ENCODE measurements at regions not wholly inside any gene's neighbourhood (a gene's known extent, or its start where the extent isn't known, plus 50 kb on each side); places are given as distances from the start of the nearest gene placed in this dataset.

DNA sequence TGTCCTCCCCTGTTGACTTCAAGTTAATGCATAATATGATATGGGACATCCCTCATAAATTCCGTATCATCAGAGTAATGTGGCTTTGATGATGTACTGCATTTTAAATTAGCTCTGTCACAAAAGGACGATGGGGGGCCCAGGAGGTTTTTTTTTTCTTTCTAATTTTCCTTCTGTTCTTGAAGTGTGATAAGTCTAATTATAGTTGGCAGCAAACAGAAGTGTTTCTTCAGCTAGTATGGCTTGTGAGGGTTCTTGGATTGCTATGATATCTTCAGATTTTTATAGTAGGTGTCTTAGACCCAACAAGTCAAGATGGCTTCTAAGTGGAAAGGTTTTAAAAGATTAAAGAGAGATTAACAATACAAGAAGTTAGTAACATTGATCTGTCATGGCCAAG is 796.2 kb upstream of the RBFOX1 start:
- intact Hi-C loops (cut with micrococcal nuclease) = no loop called here

- intact Hi-C loops (cut with micrococcal nuclease) = no loop called here
These were observed 801.6 kb upstream of the RBFOX1 start for GRCh38 chr16:6531067-6531466.

DNA sequence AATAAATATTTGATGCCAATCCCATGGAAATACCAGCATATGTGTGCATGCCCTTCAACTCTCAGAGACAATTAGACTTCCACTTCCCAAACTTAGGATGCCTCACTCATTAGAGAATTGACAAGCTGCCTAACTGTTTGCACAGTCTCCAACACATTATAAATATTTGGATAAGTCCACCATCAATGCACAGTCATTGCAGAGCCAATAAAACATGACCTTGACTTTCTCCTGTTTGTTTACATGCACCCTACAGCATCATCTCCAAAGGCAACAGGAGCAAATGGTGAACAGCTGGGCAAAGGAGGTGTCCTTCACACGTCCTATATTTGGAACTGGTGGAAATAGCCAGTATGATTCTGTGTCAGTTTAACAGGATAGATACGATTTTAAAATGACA is 804.4 kb upstream of the RBFOX1 start:
- intact Hi-C loops (cut with micrococcal nuclease) = no loop called here

DNA sequence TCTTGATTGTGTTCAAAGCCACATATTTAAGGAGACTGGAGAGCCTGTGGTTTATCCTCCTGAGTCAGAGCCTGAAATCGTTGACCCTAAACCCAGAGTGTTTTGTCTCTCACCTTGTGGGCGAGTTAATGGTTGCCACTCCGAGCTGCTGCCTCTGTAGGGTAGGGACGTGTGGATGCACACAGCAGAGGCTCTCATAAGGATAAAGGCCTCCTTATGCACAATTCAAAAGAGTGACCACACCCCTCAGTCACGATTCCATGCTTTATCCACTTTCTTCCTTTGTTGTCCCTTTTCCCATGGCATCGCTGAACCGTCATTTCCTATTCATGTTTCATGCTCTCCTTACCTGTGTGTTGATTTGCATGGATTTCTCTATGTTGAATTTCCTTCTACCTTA is 805.0 kb upstream of the RBFOX1 start:
- intact Hi-C loops (cut with micrococcal nuclease) = no loop called here

DNA sequence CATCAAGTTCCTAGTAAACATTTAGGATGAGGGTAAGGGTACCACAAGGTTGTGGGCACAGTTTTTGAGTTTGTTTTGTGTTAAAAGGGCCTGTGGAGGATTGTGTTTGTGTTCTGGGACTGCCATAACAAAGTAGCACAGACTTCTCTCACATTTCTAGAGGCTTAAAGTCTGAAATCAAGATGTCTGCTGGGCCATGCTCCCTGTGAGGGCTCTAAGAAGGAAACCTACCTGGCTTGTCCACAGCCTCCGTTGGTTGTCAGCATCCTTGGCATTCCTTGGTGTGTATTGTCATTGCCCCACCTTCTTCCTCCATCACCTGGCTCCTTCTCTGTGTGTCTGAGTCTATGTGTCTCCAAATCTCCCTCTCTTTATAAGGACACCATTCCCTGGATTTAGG is 808.1 kb upstream of the RBFOX1 start:
- intact Hi-C loops (cut with micrococcal nuclease) = no loop called here

GRCh38 chr16:6517020-6517720 is 815.5 kb upstream of the RBFOX1 start:
- intact Hi-C loops (cut with micrococcal nuclease) = no loop called here

DNA sequence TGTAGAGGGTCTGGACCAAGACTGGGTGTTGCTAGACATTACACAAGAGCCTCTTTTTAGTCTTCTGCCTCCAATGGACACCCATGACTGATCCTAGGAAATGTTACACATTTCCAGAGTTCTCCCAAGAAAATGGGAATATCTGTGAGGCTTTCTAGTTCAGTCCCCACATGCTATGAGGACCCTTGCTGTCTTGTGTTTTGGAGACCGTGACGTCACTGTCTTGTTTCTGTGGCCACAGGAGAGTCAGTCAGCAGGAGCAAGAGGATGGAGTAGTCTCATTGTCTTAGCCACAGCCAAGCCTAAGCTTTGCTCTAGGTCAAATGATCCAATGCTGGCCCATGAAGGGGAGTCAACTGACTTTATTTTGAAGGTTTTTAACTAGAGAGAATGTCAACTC is 820.1 kb upstream of the RBFOX1 start:
- intact Hi-C loops (cut with micrococcal nuclease) = no loop called here

GRCh38 chr16:6510261-6510660 is 822.4 kb upstream of the RBFOX1 start:
- intact Hi-C loops (cut with micrococcal nuclease) = no loop called here

- intact Hi-C loops (cut with micrococcal nuclease) = no loop called here
These were observed 833.2 kb upstream of the RBFOX1 start for GRCh38 chr16:6499413-6499812.

DNA sequence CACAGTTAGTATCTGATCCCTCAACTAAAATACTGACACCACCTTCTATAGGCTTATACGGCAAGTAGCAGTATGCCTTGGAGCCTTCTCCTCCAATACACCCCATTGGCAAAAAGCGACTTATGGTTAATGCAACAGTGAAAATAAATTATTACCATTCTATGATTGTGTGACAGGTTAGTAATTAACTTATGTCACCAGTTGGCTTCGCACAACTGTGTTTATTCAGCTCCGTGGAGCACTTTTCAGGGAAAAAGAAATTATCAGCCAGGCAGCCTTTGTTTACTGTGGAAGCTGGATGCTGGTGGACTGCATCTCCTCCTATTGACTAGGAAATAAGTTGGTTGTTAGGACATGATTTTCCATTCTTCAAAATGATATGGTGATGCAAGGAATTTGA is 833.8 kb upstream of the RBFOX1 start:
- intact Hi-C loops (cut with micrococcal nuclease) = no loop called here

- intact Hi-C loops (cut with micrococcal nuclease) = no loop called here
These were observed 835.6 kb upstream of the RBFOX1 start for GRCh38 chr16:6496996-6497395.

GRCh38 chr16:6495486-6496210 is 837.0 kb upstream of the RBFOX1 start:
- intact Hi-C loops (cut with micrococcal nuclease) = no loop called here

- intact Hi-C loops (cut with micrococcal nuclease) = no loop called here
These were observed 837.9 kb upstream of the RBFOX1 start for GRCh38 chr16:6494716-6495115.

DNA sequence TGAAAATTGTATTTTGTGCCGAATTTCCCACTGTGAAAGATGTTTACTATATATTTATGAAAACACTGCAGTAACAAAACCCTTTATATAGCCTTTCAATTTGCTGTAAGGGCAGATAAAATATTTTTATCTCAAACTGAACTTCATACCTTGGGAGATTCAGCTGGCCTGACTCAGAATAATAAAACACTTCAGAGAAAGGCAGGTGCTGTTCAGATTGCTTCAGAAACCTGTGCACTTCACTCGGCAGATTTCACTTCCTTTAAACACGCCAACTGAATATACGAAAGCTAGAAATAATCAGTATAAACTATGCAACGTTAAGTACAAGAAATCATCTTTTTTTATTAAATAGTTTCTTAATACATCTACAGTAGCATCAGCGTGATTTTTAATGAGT is 839.1 kb upstream of the RBFOX1 start:
- intact Hi-C loops (cut with micrococcal nuclease) = no loop called here

GRCh38 chr16:6492742-6493141 is 839.9 kb upstream of the RBFOX1 start:
- intact Hi-C loops (cut with micrococcal nuclease) = no loop called here

DNA sequence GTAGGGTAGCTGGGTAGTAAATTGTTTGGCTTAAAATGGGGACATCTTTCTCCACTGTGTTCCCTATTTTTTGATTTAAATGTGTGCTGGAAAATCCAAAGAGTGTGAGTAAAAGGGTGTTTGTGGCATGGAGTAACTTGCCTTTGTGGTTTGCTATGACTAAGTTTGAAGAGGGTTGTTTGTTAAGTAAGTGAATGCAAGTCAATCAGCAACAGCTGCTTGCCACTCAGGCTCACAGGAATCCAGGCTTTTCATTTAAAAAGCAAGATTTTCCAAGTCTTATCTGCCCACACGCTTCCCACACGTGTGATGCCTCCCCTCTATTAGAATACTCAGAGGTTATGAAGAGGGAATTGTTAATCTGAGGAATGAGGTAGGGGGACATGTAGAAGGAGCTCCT is 847.7 kb upstream of the RBFOX1 start:
- intact Hi-C loops (cut with micrococcal nuclease) = no loop called here

DNA sequence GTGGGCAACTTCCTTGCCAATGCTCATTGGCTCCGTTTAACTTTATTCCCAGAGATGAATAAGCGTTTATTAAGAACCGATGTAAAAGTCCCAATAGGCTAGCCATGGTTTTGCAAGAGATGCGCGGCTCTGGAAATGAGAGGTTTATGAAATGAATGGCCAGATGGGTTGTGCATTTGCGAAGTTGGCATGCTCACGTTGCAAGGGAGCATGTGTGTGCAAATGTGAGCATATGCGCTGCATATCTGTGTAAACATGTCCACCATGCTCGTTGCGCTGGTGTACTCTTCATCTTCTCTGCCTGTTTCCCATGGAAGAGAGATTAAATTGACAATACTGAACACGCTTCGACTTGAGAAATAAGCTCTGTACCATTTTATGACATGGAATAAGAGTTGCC is 848.6 kb upstream of the RBFOX1 start:
- intact Hi-C loops (cut with micrococcal nuclease) = no loop called here

DNA sequence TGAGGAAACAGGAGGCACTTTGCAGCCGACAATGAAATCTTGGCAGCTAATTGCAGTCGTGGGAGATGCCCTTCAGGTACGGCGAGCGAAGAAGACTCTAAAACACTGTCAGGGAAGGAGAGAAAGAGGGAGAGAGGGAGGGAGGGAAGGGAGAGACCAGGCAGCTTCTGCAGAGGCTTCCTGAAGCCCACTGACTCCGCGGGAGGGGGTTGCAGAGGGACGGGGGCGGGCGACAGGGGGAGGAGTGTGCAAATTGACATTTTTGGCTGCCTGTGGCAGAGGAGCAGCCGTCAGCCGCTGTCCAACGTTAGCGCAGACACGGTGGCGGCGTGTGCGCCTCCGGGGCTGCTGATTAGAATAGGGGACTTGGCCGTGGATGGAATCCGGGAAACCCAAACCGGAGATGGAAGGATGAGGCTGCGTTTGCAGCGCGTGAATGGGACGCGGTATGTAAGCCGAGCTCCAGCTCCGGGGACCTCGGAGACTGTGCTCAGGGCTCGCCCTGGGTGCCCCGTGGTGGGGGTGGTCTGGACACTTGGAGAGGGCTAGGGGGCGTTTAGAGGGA is 849.1 kb upstream of the RBFOX1 start:
- intact Hi-C loops (cut with micrococcal nuclease) = no loop called here

DNA sequence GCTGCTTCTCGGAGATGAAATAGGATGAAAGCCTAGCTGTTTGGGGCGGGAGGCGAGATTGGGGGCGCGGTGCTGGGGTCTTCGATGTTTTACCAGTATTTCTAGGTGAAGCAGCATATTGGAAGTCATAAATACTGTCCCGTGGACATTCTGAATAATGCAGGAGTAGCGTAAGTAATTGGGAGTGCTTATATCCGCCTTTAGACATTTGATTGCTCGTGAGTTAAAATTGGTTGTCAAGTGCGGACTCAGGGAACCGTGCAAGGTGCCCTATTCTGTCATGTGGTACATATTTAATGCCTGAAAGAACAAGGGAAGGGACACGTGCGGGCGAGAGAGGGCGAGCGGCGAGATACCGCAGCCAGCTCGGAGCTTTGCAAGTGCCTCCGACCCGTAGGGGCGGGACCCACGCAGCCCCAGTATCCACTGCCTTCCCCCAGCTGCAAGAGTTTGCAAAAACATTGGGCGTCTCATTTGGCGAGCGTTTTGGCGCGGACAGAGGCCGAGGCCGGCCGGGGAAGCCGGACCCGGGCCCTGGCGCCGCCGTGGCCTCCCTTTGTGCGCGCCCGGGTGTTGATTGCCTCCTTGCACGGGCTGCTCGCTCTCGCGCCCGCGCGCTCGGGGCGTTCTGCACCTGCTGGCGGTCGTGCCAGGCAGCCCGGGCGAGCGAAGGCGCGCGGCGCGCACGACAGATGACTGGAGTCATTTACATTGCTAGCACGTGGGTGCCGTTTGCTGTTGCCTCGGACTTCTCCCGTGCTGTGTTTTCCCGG is 849.8 kb upstream of the RBFOX1 start:
- intact Hi-C loops (cut with micrococcal nuclease) = no loop called here

DNA sequence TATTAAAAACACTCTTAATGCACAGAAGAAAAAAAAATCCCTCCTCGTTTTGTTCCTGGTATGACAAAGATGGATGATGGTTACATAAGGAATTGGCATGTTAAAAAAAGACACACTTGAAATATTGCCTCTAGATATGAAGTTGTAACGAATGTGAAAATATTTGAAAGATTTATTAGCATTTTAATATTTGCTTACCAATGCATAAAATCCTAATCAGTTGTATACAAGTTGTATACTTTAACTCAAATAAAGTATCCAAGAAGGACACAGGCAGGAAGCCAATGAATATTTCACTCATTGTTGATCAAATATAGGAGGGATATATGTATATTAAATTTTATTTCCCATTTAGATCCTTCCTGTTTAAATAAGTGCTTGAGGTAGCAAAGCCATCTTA is 850.8 kb upstream of the RBFOX1 start:
- intact Hi-C loops (cut with micrococcal nuclease) = no loop called here

DNA sequence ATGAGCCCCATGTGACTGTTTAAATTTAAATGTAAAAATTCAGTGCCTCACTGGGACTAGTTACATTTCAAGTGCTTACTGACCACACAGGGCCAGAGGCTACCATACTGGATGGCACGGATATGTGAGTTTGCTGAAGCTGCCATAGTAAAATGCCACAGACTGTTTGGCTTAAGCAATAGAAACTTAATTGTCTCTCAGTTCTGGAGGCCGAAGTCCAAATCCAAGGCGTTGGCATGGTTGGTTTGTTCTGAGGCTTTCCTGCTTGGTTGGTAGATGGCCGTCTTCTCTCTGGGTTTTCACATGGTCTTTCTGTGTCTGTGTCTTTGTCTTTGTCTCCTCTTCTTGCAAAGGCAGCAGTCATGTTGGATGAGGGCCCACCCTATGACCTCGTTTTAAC is 878.9 kb upstream of the RBFOX1 start:
- intact Hi-C loops (cut with micrococcal nuclease) = no loop called here

All from T-helper 1 cell treated with Interleukin-12 subunit alpha and Interleukin-12 subunit beta and Interleukin-4 antibody, amounts not matched to agents 30 ng/mL and 1 ng/mL, for 36 hours (primary cell).